ENCODE measurements at regions not wholly inside any gene's neighbourhood (a gene's known extent, or its start where the extent isn't known, plus 50 kb on each side); places are given as distances from the start of the nearest gene placed in this dataset.

- 67% methylated on average over 7 of the region's 7 CpGs for WGBS (ENCODE audit: low lambda C conversion rate, missing lambda C conversion rate)
- TF ChIP-seq, protein P1, sequence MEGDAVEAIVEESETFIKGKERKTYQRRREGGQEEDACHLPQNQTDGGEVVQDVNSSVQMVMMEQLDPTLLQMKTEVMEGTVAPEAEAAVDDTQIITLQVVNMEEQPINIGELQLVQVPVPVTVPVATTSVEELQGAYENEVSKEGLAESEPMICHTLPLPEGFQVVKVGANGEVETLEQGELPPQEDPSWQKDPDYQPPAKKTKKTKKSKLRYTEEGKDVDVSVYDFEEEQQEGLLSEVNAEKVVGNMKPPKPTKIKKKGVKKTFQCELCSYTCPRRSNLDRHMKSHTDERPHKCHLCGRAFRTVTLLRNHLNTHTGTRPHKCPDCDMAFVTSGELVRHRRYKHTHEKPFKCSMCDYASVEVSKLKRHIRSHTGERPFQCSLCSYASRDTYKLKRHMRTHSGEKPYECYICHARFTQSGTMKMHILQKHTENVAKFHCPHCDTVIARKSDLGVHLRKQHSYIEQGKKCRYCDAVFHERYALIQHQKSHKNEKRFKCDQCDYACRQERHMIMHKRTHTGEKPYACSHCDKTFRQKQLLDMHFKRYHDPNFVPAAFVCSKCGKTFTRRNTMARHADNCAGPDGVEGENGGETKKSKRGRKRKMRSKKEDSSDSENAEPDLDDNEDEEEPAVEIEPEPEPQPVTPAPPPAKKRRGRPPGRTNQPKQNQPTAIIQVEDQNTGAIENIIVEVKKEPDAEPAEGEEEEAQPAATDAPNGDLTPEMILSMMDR (IDR thresholded peaks at IDR 0.05; ENCODE audit: poor library complexity), result no peak
- Histone ChIP-seq H3K27ac (no peak overlapping the region), H4K20me1 (ENCODE audit: insufficient read depth, poor library complexity, severe bottlenecking) (no peaks in the 10 kb centered on the region), H3K4me1 (ENCODE audit: insufficient read depth) (no peaks in the 10 kb centered on the region), H3K4me3 (no peak overlapping the region), H3K9me3 (ENCODE audit: low read depth) (no peaks in the 10 kb centered on the region), H3K36me3 (replicated peaks; ENCODE audit: insufficient read depth, low read depth) (no peaks in the 10 kb centered on the region), H2AFZ (no peak overlapping the region), H3K27me3 (no peaks in the 10 kb centered on the region), H3K4me2 (no peak overlapping the region), H3K9me2 (replicated peaks; ENCODE audit: insufficient read depth) (no peaks in the 10 kb centered on the region), H3K79me2 (no peaks in the 10 kb centered on the region)
- no peak for DNase-seq (ENCODE audit: low spot score)
These were observed 61.6 kb upstream of the RUNX3 start for GRCh38 chr1:24991697-24992096.

DNA sequence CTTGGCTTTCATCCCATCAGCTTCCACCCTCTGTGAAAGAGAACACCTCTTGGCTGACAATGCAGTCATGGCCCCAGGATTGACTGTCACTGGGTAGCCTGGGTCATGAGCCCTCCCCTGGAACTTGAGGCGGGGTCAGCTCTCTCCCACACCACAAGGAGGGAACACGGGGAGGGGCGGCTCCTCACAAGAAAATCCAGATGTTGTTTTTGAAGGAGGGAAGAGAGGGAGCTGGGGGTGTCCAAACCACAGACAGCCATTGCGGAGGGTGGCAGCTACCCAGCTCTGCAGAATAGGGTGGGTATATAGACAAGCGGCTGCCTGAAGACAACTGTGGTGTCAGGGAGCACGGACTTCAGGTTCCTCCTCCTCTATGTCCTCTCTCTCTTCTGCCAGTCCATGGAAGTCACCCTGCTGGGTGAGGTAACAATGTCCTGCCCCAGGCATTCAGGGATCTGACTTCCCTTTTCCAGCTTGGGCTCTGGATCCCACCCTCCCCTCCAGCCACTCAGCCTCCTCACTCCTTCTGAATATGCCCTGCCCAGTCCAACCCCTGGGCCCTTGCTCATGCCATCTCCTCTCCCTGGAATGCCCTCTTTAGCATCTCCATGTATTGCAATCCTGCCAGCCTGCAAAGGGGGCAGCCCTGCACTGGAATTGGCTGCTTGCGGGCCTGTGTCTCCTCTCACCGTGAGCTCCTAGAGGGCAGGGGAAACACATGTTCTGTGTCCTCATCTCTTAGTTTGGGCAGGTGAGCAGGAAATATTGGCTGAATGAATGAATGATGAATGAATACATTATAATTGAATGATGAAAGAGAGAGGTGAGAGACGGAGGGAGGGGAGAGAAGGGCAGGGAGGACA is 60.9 kb upstream of the RUNX3 start:
- Histone ChIP-seq H4K20me1 (ENCODE audit: insufficient read depth, poor library complexity, severe bottlenecking) (no peaks in the 10 kb centered on the region), H3K27ac (no peak overlapping the region), H3K4me1 (ENCODE audit: insufficient read depth) (no peaks in the 10 kb centered on the region), H3K27me3 (no peaks in the 10 kb centered on the region), H3K36me3 (replicated peaks; ENCODE audit: insufficient read depth, low read depth) (no peaks in the 10 kb centered on the region), H3K79me2 (no peaks in the 10 kb centered on the region), H3K9me3 (ENCODE audit: low read depth) (no peaks in the 10 kb centered on the region), H3K9me2 (replicated peaks; ENCODE audit: insufficient read depth) (no peaks in the 10 kb centered on the region), H3K4me2 (no peak overlapping the region), H2AFZ (no peak overlapping the region), H3K4me3 (no peak overlapping the region)
- TF ChIP-seq EZH2phosphoT487 (IDR thresholded peaks at IDR 0.05; ENCODE audit: low read depth, severe bottlenecking, unreplicated experiment) (no peak), EZH2 (IDR thresholded peaks at IDR 0.05; ENCODE audit: borderline replicate concordance) (no peak)
- TF ChIP-seq, protein P1 (IDR thresholded peaks at IDR 0.05; ENCODE audit: poor library complexity), result no peak
- WGBS (ENCODE audit: low lambda C conversion rate, missing lambda C conversion rate), result 78% methylated on average over 9 of the region's 9 CpGs
- DNase-seq (ENCODE audit: low spot score), result no peak

- Histone ChIP-seq H3K36me3 (replicated peaks; ENCODE audit: insufficient read depth, low read depth) (no peaks in the 10 kb centered on the region), H2AFZ (no peak overlapping the region), H3K4me3 (no peak overlapping the region), H4K20me1 (ENCODE audit: insufficient read depth, poor library complexity, severe bottlenecking) (no peaks in the 10 kb centered on the region), H3K79me2 (no peaks in the 10 kb centered on the region), H3K27ac (no peak overlapping the region), H3K4me1 (ENCODE audit: insufficient read depth) (no peaks in the 10 kb centered on the region), H3K9me3 (ENCODE audit: low read depth) (no peaks in the 10 kb centered on the region), H3K27me3 (no peaks in the 10 kb centered on the region), H3K4me2 (no peak overlapping the region), H3K9me2 (replicated peaks; ENCODE audit: insufficient read depth) (no peaks in the 10 kb centered on the region)
- DNase-seq (ENCODE audit: low spot score), result no peak
- WGBS (ENCODE audit: low lambda C conversion rate, missing lambda C conversion rate), result 83% methylated on average over 13 of the region's 13 CpGs
- TF ChIP-seq EZH2 (IDR thresholded peaks at IDR 0.05; ENCODE audit: borderline replicate concordance) (no peak), EZH2phosphoT487 (IDR thresholded peaks at IDR 0.05; ENCODE audit: low read depth, severe bottlenecking, unreplicated experiment) (no peak)
- TF ChIP-seq, protein P1 (IDR thresholded peaks at IDR 0.05; ENCODE audit: poor library complexity), result no peak
These were observed 60.1 kb upstream of the RUNX3 start for GRCh38 chr1:24990136-24990535.
